Mesothelial cell of epicardium (in vitro differentiated cells): ENCODE measurements at regions not wholly inside any gene's neighbourhood (a gene's known extent, or its start where the extent isn't known, plus 50 kb on each side); places are given as distances from the start of the nearest gene placed in this dataset.

ENCODE experiments used
- DNase-seq, 2 experiments: peaks; one replicate each; pipeline ENCODE4 v3.0.0; 2021; ENCODE audit warnings: low spot score in 2 of 2; ENCODE audit not compliant: unreplicated experiment in 2 of 2
- H3K27ac Mint-ChIP-seq: 2 replicates; pipeline ENCODE4 v1.8.0; 2021; ENCODE audit warnings: mixed read lengths
- H3K27me3 Mint-ChIP-seq: 2 replicates; pipeline ENCODE4 v1.8.0; 2021; ENCODE audit warnings: low read depth, mixed read lengths
- H3K36me3 Mint-ChIP-seq: 2 replicates; pipeline ENCODE4 v1.8.0; 2021; ENCODE audit warnings: mixed read lengths
- H3K4me1 Mint-ChIP-seq: 2 replicates; pipeline ENCODE4 v1.8.0; 2021; ENCODE audit warnings: mixed read lengths
- H3K4me3 Mint-ChIP-seq: 2 replicates; pipeline ENCODE4 v1.8.0; 2021; ENCODE audit warnings: mild to moderate bottlenecking, moderate library complexity, mixed read lengths
- H3K9me3 Mint-ChIP-seq: 2 replicates; pipeline ENCODE4 v1.8.0; 2021; ENCODE audit warnings: mixed read lengths
- CTCF ChIP-seq: fragments of 200-600 bp; sonication (generic); IDR thresholded peaks from one replicate; pipeline ENCODE4 v1.5.0; 2021; ENCODE audit warnings: antibody characterized with exemption; ENCODE audit not compliant: unreplicated experiment

GRCh38 chr15:31528846-31529245 is 202.2 kb downstream of the KLF13 start:
- no peak for TF ChIP-seq CTCF
- no peaks in the 10 kb centered on the region for H3K36me3 Mint-ChIP-seq
- no peak overlapping the region for H3K27ac Mint-ChIP-seq
- peaks cover 8% of the 10 kb centered on the region for H3K27me3 Mint-ChIP-seq
- no peak overlapping the region for H3K4me3 Mint-ChIP-seq
- H3K4me1 Mint-ChIP-seq, result no peaks in the 10 kb centered on the region
- no peak for DNase-seq
- peaks cover 6% of the 10 kb centered on the region for H3K9me3 Mint-ChIP-seq

- Mint-ChIP-seq H3K27ac (no peak overlapping the region), H3K27me3 (peaks cover 38% of the 10 kb centered on the region), H3K4me1 (no peaks in the 10 kb centered on the region), H3K36me3 (no peaks in the 10 kb centered on the region), H3K9me3 (peaks cover 7% of the 10 kb centered on the region), H3K4me3 (no peak overlapping the region)
- no peak for TF ChIP-seq CTCF
- DNase-seq, result no peak
Measured at GRCh38 chr15:31537770-31538592, 211.3 kb downstream of the KLF13 start.

GRCh38 chr15:31540633-31541032 is 214.0 kb downstream of the KLF13 start:
- Mint-ChIP-seq H3K9me3 (no peaks in the 10 kb centered on the region), H3K27me3 (peaks cover 55% of the 10 kb centered on the region), H3K27ac (no peak overlapping the region), H3K36me3 (no peaks in the 10 kb centered on the region), H3K4me3 (no peak overlapping the region), H3K4me1 (no peaks in the 10 kb centered on the region)
- TF ChIP-seq CTCF, result no peak
- no peak for DNase-seq

GRCh38 chr15:31544361-31544760 is 217.7 kb downstream of the KLF13 start:
- H3K27ac Mint-ChIP-seq, result no peak overlapping the region
- H3K4me1 Mint-ChIP-seq, result no peaks in the 10 kb centered on the region
- no peaks in the 10 kb centered on the region for H3K36me3 Mint-ChIP-seq
- DNase-seq, result no peak
- TF ChIP-seq CTCF, result no peak
- H3K27me3 Mint-ChIP-seq, result peaks cover 66% of the 10 kb centered on the region
- no peaks in the 10 kb centered on the region for H3K9me3 Mint-ChIP-seq
- no peak overlapping the region for H3K4me3 Mint-ChIP-seq

- H3K9me3 Mint-ChIP-seq, result no peaks in the 10 kb centered on the region
- no peaks in the 10 kb centered on the region for H3K36me3 Mint-ChIP-seq
- peaks cover 63% of the 10 kb centered on the region for H3K27me3 Mint-ChIP-seq
- no peaks in the 10 kb centered on the region for H3K4me1 Mint-ChIP-seq
- TF ChIP-seq CTCF, result no peak
- no peak for DNase-seq
- no peak overlapping the region for H3K4me3 Mint-ChIP-seq
- no peak overlapping the region for H3K27ac Mint-ChIP-seq
Measured at GRCh38 chr15:31545257-31545656, 218.6 kb downstream of the KLF13 start.
